Ovary (tissue), 3 donors: ENCODE measurements at regions not wholly inside any gene's neighbourhood (a gene's known extent, or its start where the extent isn't known, plus 50 kb on each side); places are given as distances from the start of the nearest gene placed in this dataset.

Experiments used
- EP300 ChIP-seq: sonication (generic); formaldehyde crosslinking; IDR thresholded peaks from one replicate; pipeline ENCODE4 v1.6.1; 2017; ENCODE audit warnings: antibody characterized with exemption
- POLR2A ChIP-seq: fragments of 450-650 bp; IDR thresholded peaks from one replicate; pipeline ENCODE4 v1.6.1; 2017; ENCODE audit warnings: antibody characterized with exemption, mild to moderate bottlenecking, moderate library complexity
- TF ChIP-seq, protein P1 (sequence below), 3 donors: fragments of 450-650 bp in 2 of 3; fragments of 200-600 bp in 1 of 3; IDR thresholded peaks; one replicate each; pipeline versions ENCODE4 v1.5.1 to v1.8.0; 2016 to 2022; ENCODE audit warnings: antibody characterized with exemption in 3 of 3, mild to moderate bottlenecking in 1 of 3
- donor health status: DM: no; HTN: no; CAD: no.

- TF ChIP-seq, protein P1, sequence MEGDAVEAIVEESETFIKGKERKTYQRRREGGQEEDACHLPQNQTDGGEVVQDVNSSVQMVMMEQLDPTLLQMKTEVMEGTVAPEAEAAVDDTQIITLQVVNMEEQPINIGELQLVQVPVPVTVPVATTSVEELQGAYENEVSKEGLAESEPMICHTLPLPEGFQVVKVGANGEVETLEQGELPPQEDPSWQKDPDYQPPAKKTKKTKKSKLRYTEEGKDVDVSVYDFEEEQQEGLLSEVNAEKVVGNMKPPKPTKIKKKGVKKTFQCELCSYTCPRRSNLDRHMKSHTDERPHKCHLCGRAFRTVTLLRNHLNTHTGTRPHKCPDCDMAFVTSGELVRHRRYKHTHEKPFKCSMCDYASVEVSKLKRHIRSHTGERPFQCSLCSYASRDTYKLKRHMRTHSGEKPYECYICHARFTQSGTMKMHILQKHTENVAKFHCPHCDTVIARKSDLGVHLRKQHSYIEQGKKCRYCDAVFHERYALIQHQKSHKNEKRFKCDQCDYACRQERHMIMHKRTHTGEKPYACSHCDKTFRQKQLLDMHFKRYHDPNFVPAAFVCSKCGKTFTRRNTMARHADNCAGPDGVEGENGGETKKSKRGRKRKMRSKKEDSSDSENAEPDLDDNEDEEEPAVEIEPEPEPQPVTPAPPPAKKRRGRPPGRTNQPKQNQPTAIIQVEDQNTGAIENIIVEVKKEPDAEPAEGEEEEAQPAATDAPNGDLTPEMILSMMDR (IDR thresholded peaks at IDR 0.05) = no peak
- TF ChIP-seq POLR2A (no peak), EP300 (no peak)
Observed at GRCh38 chr1:101605878-101606277, 369.1 kb downstream of the S1PR1 start.
